ENCODE measurements at regions not wholly inside any gene's neighbourhood (a gene's known extent, or its start where the extent isn't known, plus 50 kb on each side); places are given as distances from the start of the nearest gene placed in this dataset.
"Not testable (repeated sequence)": the region's sequence is repeated elsewhere in the genome, so short reads cannot be mapped to it uniquely, and the experiment has no call there.

DNA sequence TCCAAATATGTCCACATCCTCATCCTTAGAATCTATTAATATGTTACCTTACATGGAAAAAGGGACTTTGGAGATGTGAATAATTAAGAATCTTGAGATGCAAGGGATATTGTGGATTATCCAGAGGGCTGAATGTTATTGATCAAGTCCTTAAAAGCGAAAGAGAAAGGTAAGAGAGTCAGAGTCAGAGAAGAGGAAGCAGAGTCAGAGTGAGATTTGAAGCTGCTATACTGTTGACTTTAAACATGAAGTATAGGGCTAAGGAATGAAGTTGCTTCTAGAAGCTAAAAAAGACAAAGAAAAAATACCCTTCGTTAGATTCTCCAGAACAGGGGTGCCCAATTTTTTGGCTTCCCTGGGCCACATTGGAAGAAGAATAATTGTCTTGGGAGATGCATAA, 627.2 kb upstream of the SLITRK6 start:
- DNase-seq: no peak

DNA sequence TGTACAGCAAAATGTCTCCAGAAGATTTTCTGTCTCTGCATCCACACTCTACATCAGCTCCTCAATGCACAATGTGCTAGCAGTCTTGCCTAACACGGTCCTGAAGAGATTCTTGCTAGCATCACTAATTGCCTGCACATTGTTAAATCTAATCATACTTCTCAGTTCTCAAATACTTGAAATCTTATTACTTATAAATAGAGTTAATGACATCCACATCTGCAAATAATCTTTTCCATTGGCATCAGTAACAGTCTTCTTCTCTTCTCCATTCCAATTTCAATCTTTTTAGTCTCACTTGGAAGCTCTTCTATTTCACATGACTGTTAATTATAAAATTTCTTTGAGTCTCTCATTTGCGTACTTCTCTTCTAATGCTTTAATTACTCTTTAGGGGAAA, 630.5 kb upstream of the SLITRK6 start:
- DNase-seq: no peak

DNA sequence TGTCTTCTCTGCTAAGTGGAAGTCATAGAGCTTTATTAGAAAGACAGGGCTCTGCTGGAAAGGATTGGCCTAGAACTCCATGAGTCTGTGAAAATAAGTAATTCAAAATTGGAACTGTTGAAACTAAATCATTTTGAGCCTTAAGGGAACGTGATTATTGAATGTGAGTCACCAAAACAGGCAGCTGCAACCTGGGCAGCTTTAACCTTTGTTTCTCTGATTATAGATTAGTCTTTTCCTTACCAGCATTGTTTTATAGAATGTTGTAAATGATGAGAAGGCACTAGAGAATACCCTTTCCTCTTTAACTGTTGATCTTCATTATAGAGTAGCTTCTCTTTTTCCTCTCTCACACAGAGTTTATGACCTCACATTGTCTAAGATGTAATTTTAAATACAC, 638.8 kb upstream of the SLITRK6 start:
- no peak for DNase-seq

DNA sequence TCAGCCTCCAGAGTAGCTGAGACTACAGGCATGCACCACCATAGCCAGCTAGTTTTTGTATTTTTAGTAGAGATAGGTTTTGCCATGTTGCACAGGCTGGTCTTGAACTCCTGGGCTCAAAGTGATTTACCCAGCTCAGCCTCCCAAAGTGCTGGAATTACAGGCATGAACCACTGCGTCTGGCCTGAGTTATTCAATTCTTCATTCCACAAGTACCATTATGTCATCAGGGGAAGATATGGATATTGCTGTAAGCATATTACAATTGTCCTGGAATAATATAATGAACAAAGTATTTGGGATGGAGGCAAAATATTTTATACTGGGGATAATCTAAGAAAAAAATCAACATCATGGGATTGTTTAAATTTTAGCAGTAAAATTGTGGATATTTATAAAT, 646.0 kb upstream of the SLITRK6 start:
- no peak for DNase-seq

DNA sequence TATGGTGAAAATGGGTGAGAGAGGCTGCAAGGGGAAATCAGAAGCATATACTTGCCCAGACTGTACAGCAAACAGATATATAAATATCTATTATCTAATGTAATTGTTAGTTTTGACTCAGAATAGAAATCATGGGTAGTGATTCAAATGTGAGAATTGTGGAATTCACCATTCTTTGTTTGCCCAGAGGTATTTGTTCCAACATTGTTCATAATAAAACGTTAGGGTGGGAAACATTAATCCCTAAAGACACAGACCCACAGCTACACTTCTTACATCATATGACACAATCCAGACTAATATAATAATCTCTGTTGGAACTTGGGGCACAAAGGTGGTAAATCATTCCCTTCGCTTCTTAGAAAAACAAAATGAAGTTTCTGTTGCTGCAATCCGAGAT, 646.5 kb upstream of the SLITRK6 start:
- DNase-seq: no peak

DNA sequence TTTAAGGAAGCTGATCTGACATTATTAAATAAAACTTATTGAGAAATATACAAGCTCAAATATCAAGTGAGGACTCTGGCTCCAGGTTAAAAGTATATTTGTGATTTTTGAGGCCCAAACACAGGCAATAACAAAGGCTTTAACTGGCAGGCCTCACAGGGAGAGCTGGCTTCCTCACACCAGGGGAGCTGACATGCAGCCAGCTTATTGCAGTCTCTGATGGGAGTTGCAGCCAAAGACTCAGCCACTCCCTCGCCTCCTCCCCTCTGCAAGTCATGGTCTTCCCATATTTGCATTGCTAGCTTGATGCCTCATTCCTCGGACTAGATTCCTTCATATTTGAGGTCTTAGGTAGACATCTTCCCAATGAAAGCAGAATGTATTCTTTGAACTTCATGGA, 647.1 kb upstream of the SLITRK6 start:
- no peak for DNase-seq

DNA sequence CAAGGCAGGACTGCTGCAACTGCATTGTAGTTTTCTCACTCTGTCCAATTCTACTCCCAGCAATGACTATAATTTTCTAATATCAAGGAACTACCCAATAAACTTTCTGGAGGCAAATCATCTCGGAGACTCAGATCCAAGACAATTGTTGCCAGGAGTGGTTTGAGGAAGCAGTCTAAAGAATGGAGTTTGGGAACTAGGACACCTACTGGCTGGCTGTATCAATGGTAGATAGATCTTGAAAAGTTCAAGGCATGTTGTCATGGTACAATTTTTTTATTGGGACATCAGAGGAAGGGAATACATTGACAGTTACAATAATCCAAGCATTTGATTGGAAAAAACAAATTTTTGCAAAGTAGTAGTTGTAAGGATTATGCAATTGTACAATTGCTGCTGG, 648.3 kb upstream of the SLITRK6 start:
- peak; percentile 15 for DNase-seq

DNA sequence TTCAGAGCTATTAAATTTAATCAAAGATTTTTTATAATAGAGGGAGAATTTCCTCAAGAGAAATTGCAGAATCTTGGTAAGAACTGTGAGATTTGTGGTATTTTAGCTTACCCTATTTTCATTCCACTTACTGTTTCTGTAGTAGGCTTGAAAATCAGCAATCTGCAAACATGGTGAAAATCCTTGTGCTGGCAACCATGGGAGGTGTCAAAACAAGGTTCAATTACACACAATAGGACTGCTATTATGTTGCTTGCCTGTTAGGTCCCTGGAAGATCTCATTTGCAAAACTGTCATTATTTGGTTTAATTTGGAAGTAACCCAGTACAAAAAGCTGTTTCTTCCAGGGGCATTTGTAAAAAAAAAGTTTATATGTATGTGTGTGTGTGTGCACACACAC, 662.8 kb upstream of the SLITRK6 start:
- DNase-seq: no peak

DNA sequence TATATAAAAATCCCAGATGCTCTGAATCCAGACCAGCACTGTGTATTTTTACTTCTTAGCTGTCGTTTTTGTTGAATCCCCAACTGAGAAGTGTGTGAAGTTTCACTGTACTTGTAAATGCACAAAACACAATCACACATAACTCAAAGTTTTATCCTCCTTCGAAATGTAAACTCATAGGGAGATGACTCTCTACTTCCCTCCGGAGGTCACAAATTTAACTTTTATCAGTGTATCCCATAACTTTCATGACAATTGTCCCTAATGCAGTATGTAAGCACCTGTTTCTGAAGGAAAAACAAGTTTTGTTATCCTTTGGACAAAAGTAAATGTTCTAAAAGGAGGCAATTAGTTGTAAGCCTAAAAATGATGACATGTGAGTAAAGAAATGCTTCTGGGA, 665.0 kb upstream of the SLITRK6 start:
- DNase-seq: peak; percentile 15

DNA sequence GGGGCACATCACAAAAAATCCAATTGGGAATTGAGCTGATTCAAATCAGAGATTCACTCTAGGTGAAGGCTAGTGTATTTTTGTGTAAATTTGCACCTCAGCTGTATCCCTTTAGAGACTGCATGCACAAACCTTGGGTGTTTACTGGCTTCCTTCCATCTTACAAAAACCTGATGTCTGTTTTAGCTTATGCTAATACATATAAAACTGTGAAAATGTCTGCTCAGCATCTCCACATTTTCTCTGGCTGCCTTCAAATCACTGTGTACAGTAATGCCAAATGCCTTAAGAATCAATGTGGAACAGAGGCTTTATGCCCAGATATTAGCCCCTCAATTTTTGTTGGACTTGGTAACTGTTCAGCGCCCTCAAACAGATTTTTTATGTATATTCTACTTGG, 675.8 kb upstream of the SLITRK6 start:
- DNase-seq: no peak

DNA sequence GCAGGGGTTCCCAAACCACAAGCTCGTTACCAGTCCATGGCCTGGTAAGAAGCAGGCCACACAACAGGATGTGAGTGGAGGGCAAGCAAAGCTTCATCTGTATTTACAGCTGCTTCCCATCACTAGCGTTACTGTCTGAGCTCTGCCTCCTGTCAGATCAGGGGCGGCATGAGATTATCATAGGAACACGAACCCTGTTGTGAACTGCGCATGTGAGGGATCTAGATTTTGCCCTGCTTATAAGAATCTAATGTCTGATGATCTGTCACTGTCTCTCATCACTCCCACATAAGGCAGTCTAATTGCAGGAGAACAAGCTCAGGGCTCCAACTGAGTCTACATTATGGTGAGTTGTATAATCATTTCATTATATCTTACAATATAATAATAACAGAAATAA, 677.4 kb upstream of the SLITRK6 start:
- DNase-seq: peak; percentile 59

DNA sequence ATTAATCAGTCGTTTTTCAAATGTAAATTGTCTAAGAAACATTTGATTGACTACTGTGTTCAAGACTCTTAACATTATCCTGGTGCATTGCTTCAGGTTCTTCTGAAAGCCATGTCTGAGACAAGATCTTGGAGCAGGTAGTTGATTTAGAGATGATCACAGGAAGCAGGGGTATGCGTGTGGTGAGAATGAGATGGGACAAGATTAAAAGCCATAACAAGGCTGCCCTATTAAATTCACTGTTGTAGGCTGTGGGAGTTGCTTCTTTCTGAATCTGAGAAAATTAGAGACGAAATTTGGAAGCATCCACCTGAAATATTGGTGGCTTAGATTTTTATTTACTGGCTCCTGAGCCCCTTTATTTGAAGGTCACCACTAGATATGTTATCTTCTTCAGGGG, 687.4 kb upstream of the SLITRK6 start:
- no peak for DNase-seq

DNA sequence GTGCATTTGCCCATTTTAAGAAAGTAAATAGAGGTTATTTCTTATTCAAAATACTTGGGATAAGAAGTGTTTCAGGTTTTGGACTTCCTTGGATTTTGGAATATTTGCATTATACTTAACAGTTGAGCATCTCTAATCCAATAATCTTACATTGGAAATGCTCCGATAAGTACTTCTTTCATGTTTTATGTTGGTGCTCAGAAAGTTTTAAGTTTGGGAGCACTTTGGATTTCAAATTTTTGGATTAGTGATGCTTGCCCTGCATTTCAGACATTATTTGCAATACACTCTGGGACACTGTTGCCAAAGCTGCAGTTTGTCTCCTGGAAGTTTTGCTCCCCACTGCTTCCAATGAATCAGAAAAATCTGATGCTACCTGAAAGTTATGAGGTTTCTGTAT, 691.9 kb upstream of the SLITRK6 start:
- DNase-seq: no peak

DNA sequence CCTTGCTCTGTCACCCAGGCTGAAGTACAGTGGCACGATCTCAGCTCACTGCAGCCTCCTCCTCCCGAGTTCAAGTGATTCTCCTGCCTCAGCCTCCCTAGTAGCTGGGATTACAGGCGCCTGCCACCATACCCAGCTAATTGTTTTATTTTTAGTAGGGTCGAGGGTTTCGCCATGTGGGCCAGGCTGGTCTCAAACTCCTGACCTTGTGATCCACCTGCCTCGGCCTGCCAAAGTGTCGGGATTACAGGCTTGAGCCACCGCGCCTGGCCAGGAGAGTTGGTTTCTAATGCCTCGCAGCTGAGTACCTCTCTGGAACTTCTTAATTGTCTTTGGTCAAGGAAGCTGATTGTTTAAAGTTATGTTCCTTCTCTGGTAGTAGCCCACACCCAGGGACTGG, 702.7 kb upstream of the SLITRK6 start:
- not testable (repeated sequence) for DNase-seq

DNA sequence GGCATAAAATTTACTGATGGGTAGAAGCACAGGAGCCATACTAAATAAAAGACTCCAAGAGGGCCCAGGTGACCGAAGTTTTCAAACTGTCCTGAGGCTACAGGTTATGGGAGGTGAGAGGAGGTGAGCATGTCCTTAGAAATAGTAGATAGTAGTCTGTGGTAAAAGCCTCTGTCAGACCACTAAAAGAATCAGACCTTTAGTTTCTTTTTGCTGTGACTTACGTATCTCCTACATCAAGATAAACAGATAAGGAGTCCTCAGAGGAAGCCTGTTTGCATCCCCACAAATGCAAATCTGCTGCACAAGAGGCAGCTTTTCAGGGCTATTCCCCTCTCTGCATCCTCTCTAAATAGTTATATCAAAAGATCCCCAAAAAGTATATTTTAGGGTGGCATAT, 711.6 kb upstream of the SLITRK6 start:
- no peak for DNase-seq

DNA sequence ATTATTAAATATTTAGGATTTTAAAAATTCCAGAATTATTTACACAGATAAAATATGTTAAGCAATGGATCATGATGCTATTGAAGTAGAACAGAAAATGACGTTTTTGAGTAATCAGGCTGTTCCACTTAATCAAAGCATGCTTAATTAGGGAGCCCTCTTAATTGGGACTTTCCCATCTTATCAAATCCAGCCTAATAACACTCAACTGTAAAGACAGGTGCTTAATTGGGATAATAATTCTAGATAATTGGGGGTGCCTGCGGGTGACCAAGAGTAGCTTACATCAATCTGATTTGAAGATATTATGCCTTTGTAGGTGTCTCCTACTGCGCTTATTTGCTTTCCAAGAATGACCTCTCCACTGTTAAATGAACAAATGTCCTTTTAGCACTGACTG, 742.2 kb upstream of the SLITRK6 start:
- DNase-seq: peak; percentile 39

DNA sequence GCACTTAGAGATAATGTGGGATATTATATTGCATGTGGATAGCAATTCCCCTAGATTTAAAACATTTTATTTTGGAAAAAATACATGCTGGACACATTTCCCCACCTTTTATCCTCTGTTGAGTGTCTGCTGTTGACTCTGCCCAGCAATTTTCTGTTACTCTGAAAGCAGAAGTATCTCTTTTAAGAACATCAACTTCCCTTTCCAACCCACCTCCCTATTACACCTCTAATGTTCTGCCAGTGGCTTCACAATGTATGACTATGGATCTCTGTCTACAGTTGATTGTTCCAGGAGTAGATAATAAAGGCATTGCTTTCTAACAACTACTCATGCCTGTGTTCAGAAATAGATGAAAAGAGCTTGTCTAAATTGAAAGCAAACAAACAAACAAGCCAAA, 754.8 kb upstream of the SLITRK6 start:
- DNase-seq: no peak

DNA sequence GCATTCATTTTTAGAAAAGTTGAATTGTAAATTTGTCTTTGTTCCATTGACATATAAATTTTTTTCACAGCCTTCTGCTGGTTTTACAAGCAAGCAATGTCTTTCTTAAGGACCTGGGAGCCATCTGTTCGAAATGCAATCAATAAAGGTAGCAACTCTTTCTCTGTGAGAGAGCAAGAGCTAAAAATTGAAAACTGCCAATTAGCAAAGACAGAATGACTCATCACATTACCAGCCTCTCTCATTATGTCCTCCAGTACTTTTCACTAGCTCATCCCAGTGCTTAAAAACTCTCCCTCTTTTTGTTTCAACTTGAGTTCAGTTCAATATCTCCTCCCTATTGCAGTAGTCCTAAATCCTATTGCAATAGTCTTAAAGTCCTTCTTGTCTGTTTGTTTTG, 760.7 kb upstream of the SLITRK6 start:
- peak; percentile 56 for DNase-seq

DNA sequence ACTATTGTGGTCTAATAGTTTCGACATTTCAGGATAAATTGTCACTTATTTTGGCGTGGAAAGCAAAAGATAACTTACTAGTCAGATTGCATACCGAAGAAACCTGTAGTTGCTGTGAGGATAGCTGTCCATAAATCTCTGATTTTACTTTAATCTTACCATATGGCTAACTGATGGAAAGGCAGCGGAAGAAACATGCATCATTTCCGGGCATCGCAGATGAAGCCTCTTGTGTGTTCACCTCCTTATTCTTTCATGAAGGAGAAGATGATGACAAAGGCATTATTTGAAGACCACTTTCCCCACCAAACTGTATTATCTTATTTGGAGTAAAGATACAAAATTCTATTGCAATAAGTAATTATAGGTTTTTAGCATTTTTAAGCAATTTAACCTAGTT, 763.6 kb upstream of the SLITRK6 start:
- no peak for DNase-seq

DNA sequence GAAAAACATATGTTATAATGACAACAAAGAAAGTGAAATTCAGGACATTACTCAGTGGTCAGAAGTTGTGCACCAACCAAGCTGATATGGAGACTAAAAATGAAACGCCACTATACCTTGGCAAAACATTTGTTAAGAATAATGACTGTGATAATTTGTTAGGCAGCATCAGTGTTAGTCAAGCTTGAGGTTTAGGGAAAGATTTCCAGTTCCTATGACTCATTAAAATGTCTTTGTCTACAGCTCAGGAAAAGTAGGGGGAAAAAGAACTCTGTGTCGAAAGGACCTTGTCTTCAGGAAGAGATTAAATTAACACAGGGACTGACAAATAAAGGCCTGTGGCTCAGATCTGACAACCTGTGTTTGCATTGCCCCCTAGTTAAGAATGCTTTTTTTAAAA, 764.1 kb upstream of the SLITRK6 start:
- DNase-seq: no peak

DNA sequence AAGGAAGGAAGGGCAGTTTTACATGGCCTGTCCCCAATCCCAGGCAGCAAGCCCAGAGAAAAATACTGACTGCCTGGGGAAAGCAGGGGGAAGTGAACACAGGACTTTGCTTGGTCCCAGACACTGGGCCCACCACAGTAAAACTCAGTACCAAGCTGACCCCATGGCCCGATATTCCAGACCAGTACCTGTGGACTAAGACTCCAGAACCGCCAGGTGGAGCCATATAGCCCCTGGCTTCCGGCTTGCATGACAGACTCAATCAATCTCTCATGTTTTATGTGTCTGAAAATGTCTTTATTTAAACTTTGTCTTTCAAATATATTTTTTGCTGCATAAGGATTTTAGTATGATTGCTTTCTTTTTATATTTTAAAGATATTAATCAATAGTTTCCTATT, 767.9 kb upstream of the SLITRK6 start:
- peak; percentile 25 for DNase-seq

DNA sequence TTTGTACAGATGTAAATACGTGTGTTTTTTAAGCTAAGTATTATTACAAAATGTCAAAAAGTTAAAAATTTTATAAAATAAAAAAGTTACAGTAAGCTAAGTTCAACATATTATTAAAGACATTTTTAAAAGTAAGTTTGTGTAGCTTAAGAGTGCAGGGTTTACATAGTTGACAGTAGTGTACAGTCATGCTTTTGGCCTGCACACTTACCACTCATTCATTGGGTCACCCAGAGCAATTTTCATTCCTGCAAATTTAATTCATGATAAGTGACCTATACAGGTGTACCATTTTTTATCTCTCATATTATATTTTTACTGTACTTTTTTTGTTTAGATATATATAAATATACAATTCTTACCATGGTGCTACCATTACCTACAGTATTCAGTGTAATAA, 769.9 kb upstream of the SLITRK6 start:
- DNase-seq: no peak

DNA sequence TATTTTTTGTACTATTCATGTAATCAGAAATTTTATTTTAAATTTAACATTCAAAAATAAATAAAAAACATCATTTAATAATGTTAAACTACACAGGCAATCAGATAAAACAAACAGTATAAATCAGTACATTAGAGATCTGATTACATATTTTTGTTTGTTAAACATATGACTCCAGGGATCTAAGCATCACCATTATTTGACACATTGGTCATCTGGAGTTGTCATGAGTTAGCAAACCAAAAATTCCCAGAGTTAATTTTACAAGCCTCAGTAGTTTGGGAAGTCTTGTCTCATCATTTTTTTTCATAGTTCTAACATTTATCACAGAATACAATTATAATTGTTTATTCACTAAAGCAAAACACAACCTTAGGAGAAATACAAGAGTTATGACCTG, 770.8 kb upstream of the SLITRK6 start:
- no peak for DNase-seq

DNA sequence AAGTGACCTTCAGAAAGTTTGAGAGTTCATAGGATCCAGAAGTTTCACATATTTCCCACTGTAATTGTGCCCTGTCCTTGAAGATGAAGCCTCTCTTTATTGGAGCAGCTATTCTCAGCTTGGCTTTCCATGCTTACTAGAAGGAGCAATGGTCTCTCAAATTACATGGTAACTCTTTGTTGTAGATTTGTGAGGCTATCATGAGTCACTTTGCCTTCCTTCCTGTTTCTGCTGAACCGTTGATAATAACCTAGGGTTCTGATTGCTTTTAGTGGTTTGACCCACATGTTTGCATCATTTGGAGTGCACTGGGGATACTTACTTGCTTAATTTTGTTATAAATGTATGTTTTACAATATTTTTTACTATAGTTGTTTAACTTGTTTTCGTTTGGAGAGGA, 772.9 kb upstream of the SLITRK6 start:
- no peak for DNase-seq

DNA sequence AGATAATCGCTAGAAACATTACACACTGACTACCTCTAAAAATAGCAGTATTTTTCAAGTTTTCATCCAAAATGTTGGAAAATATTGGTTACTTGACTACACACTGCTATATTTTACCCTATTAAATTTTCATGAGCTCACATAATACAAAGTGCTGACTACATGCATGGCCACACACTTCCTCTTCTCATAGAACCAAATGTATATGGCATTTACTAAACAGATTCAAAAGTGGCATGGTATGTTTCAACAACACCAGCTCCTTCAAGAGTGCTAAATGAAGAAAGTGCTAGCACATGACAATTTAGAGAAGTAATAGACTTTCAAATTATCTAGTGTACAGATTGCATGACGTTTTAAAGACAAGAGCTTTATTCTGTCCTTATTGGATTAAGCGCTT, 780.4 kb upstream of the SLITRK6 start:
- peak; percentile 93 for DNase-seq

DNA sequence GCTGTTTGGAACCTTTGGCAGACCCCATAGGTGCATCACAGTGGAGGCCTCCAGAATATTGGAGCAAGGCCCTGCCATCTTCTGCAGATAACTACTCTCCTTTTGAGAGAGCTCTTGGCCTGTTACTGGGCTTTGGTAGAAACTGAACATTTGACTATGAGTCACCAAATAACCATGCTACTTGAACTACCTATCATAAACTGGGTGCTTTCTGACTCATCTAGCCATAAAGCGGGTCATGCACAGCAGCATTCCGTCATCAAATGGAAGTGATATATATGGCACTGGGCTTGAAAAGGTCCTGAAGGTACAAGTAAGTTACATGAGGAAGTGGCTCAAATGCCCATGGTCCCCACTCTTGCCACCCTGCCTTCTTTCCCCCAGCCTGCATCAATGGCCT, 782.5 kb upstream of the SLITRK6 start:
- no peak for DNase-seq
